ENCODE measurements at regions not wholly inside any gene's neighbourhood (a gene's known extent, or its start where the extent isn't known, plus 50 kb on each side); places are given as distances from the start of the nearest gene placed in this dataset.

GRCh38 chr3:18177271-18177670, 247.9 kb downstream of the SATB1 start:
- TF ChIP-seq HDAC2 (IDR thresholded peaks at IDR 0.05) (no peak), CEBPB (IDR thresholded peaks at IDR 0.05) (no peak), HES2 (IDR thresholded peaks at IDR 0.05) (no peak), CTCF (IDR thresholded peaks at IDR 0.05) (no peak), HOXA7 (CRISPR knock-in tag; IDR thresholded peaks at IDR 0.05) (no peak), RAD21 (conservative IDR thresholded peaks at IDR 0.05 in 1 of 2, IDR thresholded peaks at IDR 0.05 in 1 of 2) (no peak), HMGXB4 (CRISPR knock-in tag; IDR thresholded peaks at IDR 0.05; ENCODE audit: borderline replicate concordance) (no peak), POLR2A (IDR thresholded peaks at IDR 0.05; ENCODE audit: low read length) (no peak), MAZ (IDR thresholded peaks at IDR 0.05; ENCODE audit: borderline replicate concordance, low read depth, low read length) (no peak), EP300 (IDR thresholded peaks at IDR 0.05) (no peak), ZFP36 (IDR thresholded peaks at IDR 0.05; ENCODE audit: borderline replicate concordance, partially characterized antibody) (no peak), CHD2 (IDR thresholded peaks at IDR 0.05; ENCODE audit: low read length, partially characterized antibody) (no peak), HOXB13 (CRISPR knock-in tag; IDR thresholded peaks at IDR 0.05; ENCODE audit: low read depth) (no peak)

Data from A549 (cell line).